Liver (tissue), 8 donors: ENCODE measurements at regions not wholly inside any gene's neighbourhood (a gene's known extent, or its start where the extent isn't known, plus 50 kb on each side); places are given as distances from the start of the nearest gene placed in this dataset.

Experiments used
- DNase-seq: peaks from one replicate; pipeline ENCODE4 v3.0.0-alpha.2; 2017; ENCODE audit warnings: low spot score
- H3K27ac ChIP-seq, 2 donors: one replicate each; pipeline ENCODE4 v1.7.0; 2013; ENCODE audit warnings: inconsistent platforms in 2 of 2, low read length in 2 of 2, control low read depth in 1 of 2, low read depth in 1 of 2, mild to moderate bottlenecking in 1 of 2
- H3K27me3 ChIP-seq, 4 donors: one replicate each; pipeline versions ENCODE4 v1.6.1 to v1.7.0; 2013; ENCODE audit warnings: low read length in 3 of 4, inconsistent platforms in 1 of 4, mild to moderate bottlenecking in 1 of 4, moderate library complexity in 1 of 4; ENCODE audit not compliant: control insufficient read depth in 4 of 4, insufficient read depth in 4 of 4
- H3K36me3 ChIP-seq, 4 donors: one replicate each; pipeline versions ENCODE4 v1.6.1 to v1.7.0; 2013; ENCODE audit warnings: low read length in 3 of 4, mild to moderate bottlenecking in 3 of 4, low read depth in 1 of 4, moderate library complexity in 1 of 4; ENCODE audit not compliant: control insufficient read depth in 4 of 4, insufficient read depth in 3 of 4
- H3K4me1 ChIP-seq, 4 donors: one replicate each; pipeline versions ENCODE4 v1.6.1 to v1.7.0; 2013; ENCODE audit warnings: low read length in 3 of 4, mild to moderate bottlenecking in 3 of 4, moderate library complexity in 1 of 4; ENCODE audit not compliant: control insufficient read depth in 4 of 4, insufficient read depth in 4 of 4
- H3K4me3 ChIP-seq, 3 donors: one replicate each; pipeline versions ENCODE4 v1.6.1 to v1.7.0; 2013; ENCODE audit warnings: low read length in 3 of 3, control low read depth in 1 of 3, low read depth in 1 of 3, mild to moderate bottlenecking in 1 of 3
- H3K9ac ChIP-seq, 2 donors: one replicate each; pipeline ENCODE4 v1.7.0; 2013; ENCODE audit warnings: low read length in 2 of 2, mild to moderate bottlenecking in 2 of 2, moderate library complexity in 2 of 2, control low read depth in 1 of 2, low read depth in 1 of 2
- H3K9me3 ChIP-seq, 4 donors: one replicate each; pipeline versions ENCODE4 v1.6.1 to v1.7.0; 2013; ENCODE audit warnings: low read length in 3 of 4; ENCODE audit not compliant: control insufficient read depth in 4 of 4
- ATF3 ChIP-seq: IDR thresholded peaks from 2 replicates; pipeline ENCODE4 v1.6.1; 2016; ENCODE audit warnings: antibody characterized with exemption
- CTCF ChIP-seq: fragments of 150-350 bp; IDR thresholded peaks from 2 replicates; pipeline ENCODE4 v1.5.1; 2017; ENCODE audit warnings: improper control_type of control experiment, low read depth, low read length; ENCODE audit not compliant: missing input control
- EGR1 ChIP-seq, 2 donors: IDR thresholded peaks; 2 replicates each; pipeline ENCODE4 v1.6.1; 2016 to 2018; ENCODE audit warnings: antibody characterized with exemption in 2 of 2, low read depth in 2 of 2
- FOXA1 ChIP-seq: IDR thresholded peaks from 2 replicates; pipeline ENCODE4 v1.6.1; 2016; ENCODE audit warnings: antibody characterized with exemption
- FOXA2 ChIP-seq: IDR thresholded peaks from 2 replicates; pipeline ENCODE4 v1.6.1; 2016; ENCODE audit warnings: antibody characterized with exemption
- GABPA ChIP-seq, 2 donors: IDR thresholded peaks in 1 of 2; conservative IDR thresholded peaks in 1 of 2; 2 replicates each; pipeline ENCODE4 v1.6.1; 2016; ENCODE audit warnings: antibody characterized with exemption in 2 of 2, mild to moderate bottlenecking in 1 of 2, moderate library complexity in 1 of 2
- HNF4A ChIP-seq, 2 donors: conservative IDR thresholded peaks; 2 replicates each; pipeline ENCODE4 v1.6.1; 2016; ENCODE audit warnings: antibody characterized with exemption in 2 of 2, mild to moderate bottlenecking in 2 of 2
- HNF4G ChIP-seq: IDR thresholded peaks from 2 replicates; pipeline ENCODE4 v1.6.1; 2016; ENCODE audit warnings: antibody characterized with exemption
- JUND ChIP-seq, 2 donors: IDR thresholded peaks; 2 replicates each; pipeline ENCODE4 v1.6.1; 2016; ENCODE audit warnings: antibody characterized with exemption in 2 of 2
- MAX ChIP-seq: IDR thresholded peaks from 2 replicates; pipeline ENCODE4 v1.6.1; 2016; ENCODE audit warnings: antibody characterized with exemption
- NR2F2 ChIP-seq: IDR thresholded peaks from 2 replicates; pipeline ENCODE4 v1.6.1; 2016; ENCODE audit warnings: antibody characterized with exemption
- RAD21 ChIP-seq, 2 donors: IDR thresholded peaks; 2 replicates each; pipeline ENCODE4 v1.6.1; 2016; ENCODE audit warnings: antibody characterized with exemption in 2 of 2, mild to moderate bottlenecking in 2 of 2
- REST ChIP-seq: IDR thresholded peaks from 2 replicates; pipeline ENCODE4 v1.6.1; 2016; ENCODE audit warnings: antibody characterized with exemption, mild to moderate bottlenecking
- RXRA ChIP-seq, 2 donors: IDR thresholded peaks; 2 replicates each; pipeline ENCODE4 v1.6.1; 2017 to 2018; ENCODE audit warnings: antibody characterized with exemption in 2 of 2, mild to moderate bottlenecking in 1 of 2
- SP1 ChIP-seq: IDR thresholded peaks from 2 replicates; pipeline ENCODE4 v1.6.1; 2018; ENCODE audit warnings: antibody characterized with exemption, mild to moderate bottlenecking
- TAF1 ChIP-seq: conservative IDR thresholded peaks from 2 replicates; pipeline ENCODE4 v1.6.1; 2016; ENCODE audit warnings: antibody characterized with exemption, mild to moderate bottlenecking
- YY1 ChIP-seq: IDR thresholded peaks from 2 replicates; pipeline ENCODE4 v1.6.1; 2016; ENCODE audit warnings: antibody characterized with exemption, mild to moderate bottlenecking
- ZBTB33 ChIP-seq: IDR thresholded peaks from 2 replicates; pipeline ENCODE4 v1.6.1; 2016; ENCODE audit warnings: antibody characterized with exemption
- WGBS: extraction: QIAGEN DNeasy Blood & Tissue Kit; methylation state at CpG from one replicate; pipeline ENCODE4 v1.1.7; 2013; 5-methylcytosine and 5-hydroxymethylcytosine counted together
- donor health status: healthy.
- donor health status: healthy.
- donor health status: healthy.
- donor health status: healthy.
- donor health status: healthy.

GRCh38 chr12:70069221-70070105, 173.8 kb upstream of the CNOT2 start:
- H3K27me3 ChIP-seq = no peaks in the 10 kb centered on the region
- H3K4me3 ChIP-seq = no peak overlapping the region
- WGBS = 61% methylated on average over 5 of the region's 5 CpGs
- no peak for TF ChIP-seq SP1
- TF ChIP-seq CTCF = no peak
- TF ChIP-seq RAD21 (IDR thresholded peaks at IDR 0.05) = no peak
- TF ChIP-seq GABPA (IDR thresholded peaks at IDR 0.05 in 1 of 2, conservative IDR thresholded peaks at IDR 0.05 in 1 of 2) = no peak
- TF ChIP-seq YY1 = no peak
- TF ChIP-seq ZBTB33 = no peak
- no peak for TF ChIP-seq FOXA2
- TF ChIP-seq HNF4A (conservative IDR thresholded peaks at IDR 0.05) = no peak
- no peak for TF ChIP-seq MAX
- no peak for TF ChIP-seq JUND (IDR thresholded peaks at IDR 0.05)
- TF ChIP-seq EGR1 (IDR thresholded peaks at IDR 0.05; ENCODE audit: low read depth in 2 of 2) = no peak
- no peak for TF ChIP-seq FOXA1
- no peak for TF ChIP-seq RXRA (IDR thresholded peaks at IDR 0.05)
- no peak for TF ChIP-seq NR2F2
- TF ChIP-seq TAF1 = no peak
- no peak for TF ChIP-seq HNF4G
- no peak overlapping the region for H3K9ac ChIP-seq
- H3K9me3 ChIP-seq = no peaks in the 10 kb centered on the region
- H3K4me1 ChIP-seq = no peaks in the 10 kb centered on the region
- no peak overlapping the region for H3K27ac ChIP-seq
- no peaks in the 10 kb centered on the region for H3K36me3 ChIP-seq
- DNase-seq = no peak

GRCh38 chr12:70070494-70071007, 172.7 kb upstream of the CNOT2 start:
- H3K36me3 ChIP-seq = no peaks in the 10 kb centered on the region
- H3K9ac ChIP-seq = no peak overlapping the region
- H3K4me1 ChIP-seq = no peaks in the 10 kb centered on the region
- H3K27ac ChIP-seq = no peak overlapping the region
- H3K4me3 ChIP-seq = no peak overlapping the region
- H3K9me3 ChIP-seq = no peaks in the 10 kb centered on the region
- 82% methylated on average over 5 of the region's 5 CpGs for WGBS
- DNase-seq = no peak
- H3K27me3 ChIP-seq = no peaks in the 10 kb centered on the region
- no peak for TF ChIP-seq NR2F2
- no peak for TF ChIP-seq FOXA2
- no peak for TF ChIP-seq MAX
- TF ChIP-seq REST = no peak
- no peak for TF ChIP-seq EGR1 (IDR thresholded peaks at IDR 0.05; ENCODE audit: low read depth in 2 of 2)
- no peak for TF ChIP-seq JUND (IDR thresholded peaks at IDR 0.05)
- TF ChIP-seq ATF3 = no peak
- no peak for TF ChIP-seq SP1
- TF ChIP-seq TAF1 = no peak
- no peak for TF ChIP-seq HNF4G
- TF ChIP-seq ZBTB33 = no peak
- no peak for TF ChIP-seq CTCF
